HG02610 (cell line): ENCODE measurements at regions not wholly inside any gene's neighbourhood (a gene's known extent, or its start where the extent isn't known, plus 50 kb on each side); places are given as distances from the start of the nearest gene placed in this dataset.
"Not testable (repeated sequence)": the region's sequence is repeated elsewhere in the genome, so short reads cannot be mapped to it uniquely, and the experiment has no call there.

Source experiments
- ATAC-seq: cut with Tn5 transposase; IDR thresholded peaks from one replicate; pipeline ENCODE4 v1.9.1; 2021; ENCODE audit warnings: mild to moderate bottlenecking, moderate library complexity; ENCODE audit not compliant: unreplicated experiment

- no peak for ATAC-seq
Observed at GRCh38 chr7:131152766-131153165, 174.9 kb upstream of the MKLN1 start.

GRCh38 chr7:131154380-131154779 is 173.3 kb upstream of the MKLN1 start:
- ATAC-seq: no peak

- ATAC-seq: no peak
Observed at GRCh38 chr7:131157530-131158243, 170.0 kb upstream of the MKLN1 start.

- ATAC-seq: not testable (repeated sequence)
Observed at GRCh38 chr7:131158244-131158636, 169.4 kb upstream of the MKLN1 start.

GRCh38 chr7:131159961-131160361 is 167.7 kb upstream of the MKLN1 start:
- no peak for ATAC-seq

- no peak for ATAC-seq
Observed at GRCh38 chr7:131161103-131161502, 166.6 kb upstream of the MKLN1 start.

- no peak for ATAC-seq
Observed at GRCh38 chr7:131164025-131164925, 163.4 kb upstream of the MKLN1 start.

- ATAC-seq: no peak
Observed at GRCh38 chr7:131166066-131166465, 161.6 kb upstream of the MKLN1 start.

GRCh38 chr7:131170440-131171271 is 157.0 kb upstream of the MKLN1 start:
- ATAC-seq: no peak

GRCh38 chr7:131173145-131173890 is 154.4 kb upstream of the MKLN1 start:
- ATAC-seq: no peak

- no peak for ATAC-seq
Observed at GRCh38 chr7:131174391-131174790, 153.3 kb upstream of the MKLN1 start.

GRCh38 chr7:131174855-131175254 is 152.8 kb upstream of the MKLN1 start:
- no peak for ATAC-seq

GRCh38 chr7:131182446-131183058 is 145.1 kb upstream of the MKLN1 start:
- ATAC-seq: no peak

- ATAC-seq: no peak
Observed at GRCh38 chr7:131183072-131183471, 144.6 kb upstream of the MKLN1 start.

- no peak for ATAC-seq
Observed at GRCh38 chr7:131183611-131184119, 144.0 kb upstream of the MKLN1 start.

GRCh38 chr7:131186816-131187215 is 140.9 kb upstream of the MKLN1 start:
- ATAC-seq: no peak

GRCh38 chr7:131188367-131189339 is 139.0 kb upstream of the MKLN1 start:
- ATAC-seq: peak; percentile 89

GRCh38 chr7:131189488-131189887 is 138.2 kb upstream of the MKLN1 start:
- no peak for ATAC-seq

GRCh38 chr7:131190146-131190545 is 137.5 kb upstream of the MKLN1 start:
- no peak for ATAC-seq
